Muscle layer of duodenum (tissue), 2 donors: ENCODE measurements at regions not wholly inside any gene's neighbourhood (a gene's known extent, or its start where the extent isn't known, plus 50 kb on each side); places are given as distances from the start of the nearest gene placed in this dataset.
"Not testable (repeated sequence)": the region's sequence is repeated elsewhere in the genome, so short reads cannot be mapped to it uniquely, and the experiment has no call there.

Experiments
- H3K27ac ChIP-seq: one replicate; pipeline ENCODE4 v1.7.0; 2013; ENCODE audit warnings: mild to moderate bottlenecking, low read length
- H3K27me3 ChIP-seq: one replicate; pipeline ENCODE4 v1.7.0; 2013; ENCODE audit warnings: low read depth, mild to moderate bottlenecking, control low read depth, low read length
- H3K36me3 ChIP-seq, 2 donors: one replicate each; pipeline ENCODE4 v1.7.0; 2013; ENCODE audit warnings: low read length in 2 of 2, control low read depth in 1 of 2, mild to moderate bottlenecking in 1 of 2; ENCODE audit not compliant: insufficient read depth in 2 of 2, control insufficient read depth in 1 of 2
- H3K4me1 ChIP-seq, 2 donors: one replicate each; pipeline ENCODE4 v1.7.0; 2013; ENCODE audit warnings: low read length in 2 of 2, mild to moderate bottlenecking in 2 of 2, control low read depth in 1 of 2, moderate library complexity in 1 of 2; ENCODE audit not compliant: insufficient read depth in 2 of 2, control insufficient read depth in 1 of 2
- H3K4me3 ChIP-seq, 2 donors: one replicate each; pipeline ENCODE4 v1.7.0; 2013; ENCODE audit warnings: low read length in 2 of 2, low read depth in 1 of 2, mild to moderate bottlenecking in 1 of 2
- H3K9me3 ChIP-seq, 2 donors: one replicate each; pipeline ENCODE4 v1.7.0; 2013; ENCODE audit warnings: low read length in 2 of 2, control low read depth in 1 of 2, mild to moderate bottlenecking in 1 of 2; ENCODE audit not compliant: control insufficient read depth in 1 of 2
- donor health status: healthy.

- H3K27me3 ChIP-seq, result no peaks in the 10 kb centered on the region
- H3K4me3 ChIP-seq, result no peak overlapping the region
- H3K9me3 ChIP-seq, result no peaks in the 10 kb centered on the region
- no peaks in the 10 kb centered on the region for H3K4me1 ChIP-seq
- no peak overlapping the region for H3K27ac ChIP-seq
- H3K36me3 ChIP-seq, result no peaks in the 10 kb centered on the region
Observed at GRCh38 chr4:174009686-174010451, 273.6 kb downstream of the FBXO8 start.

- Histone ChIP-seq H3K27ac (no peak overlapping the region), H3K36me3 (no peaks in the 10 kb centered on the region), H3K4me1 (no peaks in the 10 kb centered on the region), H3K4me3 (no peak overlapping the region), H3K27me3 (no peaks in the 10 kb centered on the region), H3K9me3 (no peaks in the 10 kb centered on the region)
Observed at GRCh38 chr4:174005422-174005821, 278.0 kb downstream of the FBXO8 start.

DNA sequence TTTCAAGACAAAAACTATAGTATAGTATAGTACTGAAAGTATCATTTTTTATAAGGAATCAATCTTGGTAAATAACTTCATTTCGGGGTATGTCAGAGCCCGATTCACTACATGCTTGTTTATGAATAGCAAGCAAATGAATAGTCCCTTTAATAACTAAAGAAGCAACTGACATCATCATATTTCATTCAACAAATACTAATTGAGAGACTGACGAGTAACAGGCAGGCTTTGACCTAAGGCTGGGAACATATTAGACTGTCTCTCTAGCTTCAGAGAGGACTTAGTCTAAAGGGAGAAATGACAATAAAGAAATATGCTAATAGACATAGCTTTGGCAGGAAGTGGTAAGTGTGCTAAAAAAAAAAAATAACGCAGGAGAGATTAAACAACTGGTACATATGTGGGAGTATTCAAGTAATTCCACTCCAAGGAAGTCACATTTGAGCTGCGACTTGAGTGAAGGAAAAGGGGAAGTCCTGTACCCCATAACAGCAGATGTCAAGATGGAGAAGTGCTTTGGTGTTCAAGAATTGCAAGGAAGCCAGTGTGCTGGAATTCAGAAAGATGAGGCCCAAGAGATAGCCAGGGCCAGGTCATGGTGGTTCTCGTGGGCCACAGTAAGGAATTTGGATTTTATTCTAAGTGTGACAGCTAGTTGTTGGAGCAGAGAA lies 284.9 kb downstream of the FBXO8 start:
- Histone ChIP-seq H3K27me3 (no peaks in the 10 kb centered on the region), H3K4me3 (no peak overlapping the region), H3K4me1 (no peaks in the 10 kb centered on the region), H3K36me3 (no peaks in the 10 kb centered on the region), H3K27ac (no peak overlapping the region), H3K9me3 (no peaks in the 10 kb centered on the region)

- H3K4me3 ChIP-seq, H3K27me3 ChIP-seq, H3K27ac ChIP-seq, H3K36me3 ChIP-seq, H3K4me1 ChIP-seq, H3K9me3 ChIP-seq: not testable (repeated sequence)
Observed at GRCh38 chr4:173995779-173996178, 287.7 kb downstream of the FBXO8 start.

GRCh38 chr4:173991814-173992213 lies 291.7 kb downstream of the FBXO8 start:
- Histone ChIP-seq H3K27me3 (no peaks in the 10 kb centered on the region), H3K36me3 (no peaks in the 10 kb centered on the region), H3K4me3 (no peak overlapping the region), H3K27ac (no peak overlapping the region), H3K9me3 (no peaks in the 10 kb centered on the region), H3K4me1 (peaks cover 0 to 14% of the 10 kb centered on the region in 2 donors)

DNA sequence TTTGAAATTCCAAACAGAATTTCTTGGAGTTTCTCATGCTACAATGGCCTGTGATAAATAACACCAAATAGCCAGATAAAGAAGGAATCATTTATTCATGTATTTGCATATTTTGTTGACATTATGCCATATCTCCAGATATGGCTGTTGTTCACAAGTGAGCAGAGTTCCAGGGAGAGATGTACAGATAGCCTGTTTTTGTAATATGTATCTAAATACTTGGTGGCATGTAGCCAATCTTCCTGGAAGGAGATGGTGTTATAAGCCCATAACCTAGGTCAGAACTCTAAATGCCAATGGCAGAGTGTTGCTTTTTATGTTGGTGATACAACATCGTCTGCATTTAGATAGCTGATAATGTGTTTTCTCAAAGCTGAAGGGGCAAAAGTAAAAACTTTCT lies 292.2 kb downstream of the FBXO8 start:
- Histone ChIP-seq H3K27ac (no peak overlapping the region), H3K9me3 (no peaks in the 10 kb centered on the region), H3K36me3 (no peaks in the 10 kb centered on the region), H3K4me3 (no peak overlapping the region), H3K27me3 (no peaks in the 10 kb centered on the region), H3K4me1 (peaks cover 0 to 14% of the 10 kb centered on the region in 2 donors)

DNA sequence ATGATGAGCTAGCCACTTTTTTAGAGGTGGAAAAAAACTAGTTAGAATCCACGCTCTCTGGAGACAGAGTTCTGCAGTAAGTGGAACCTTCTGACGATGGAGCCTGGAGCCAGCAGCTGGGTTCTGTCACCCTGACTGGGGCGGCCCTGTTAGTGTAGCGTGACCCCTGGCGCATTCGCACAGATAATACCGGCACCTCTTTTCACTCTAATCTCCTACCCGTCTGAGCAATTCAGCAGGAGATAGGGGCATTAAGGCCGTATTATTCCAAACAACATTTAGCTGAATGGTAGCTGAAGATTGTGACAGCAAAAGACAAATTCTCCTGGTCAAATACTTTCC lies 292.6 kb downstream of the FBXO8 start:
- peaks cover 0 to 14% of the 10 kb centered on the region in 2 donors for H3K4me1 ChIP-seq
- H3K27ac ChIP-seq, result no peak overlapping the region
- H3K9me3 ChIP-seq, result no peaks in the 10 kb centered on the region
- peak overlapping the region in 1 of 2 donors; percentile 10 for H3K4me3 ChIP-seq
- no peaks in the 10 kb centered on the region for H3K36me3 ChIP-seq
- no peaks in the 10 kb centered on the region for H3K27me3 ChIP-seq

DNA sequence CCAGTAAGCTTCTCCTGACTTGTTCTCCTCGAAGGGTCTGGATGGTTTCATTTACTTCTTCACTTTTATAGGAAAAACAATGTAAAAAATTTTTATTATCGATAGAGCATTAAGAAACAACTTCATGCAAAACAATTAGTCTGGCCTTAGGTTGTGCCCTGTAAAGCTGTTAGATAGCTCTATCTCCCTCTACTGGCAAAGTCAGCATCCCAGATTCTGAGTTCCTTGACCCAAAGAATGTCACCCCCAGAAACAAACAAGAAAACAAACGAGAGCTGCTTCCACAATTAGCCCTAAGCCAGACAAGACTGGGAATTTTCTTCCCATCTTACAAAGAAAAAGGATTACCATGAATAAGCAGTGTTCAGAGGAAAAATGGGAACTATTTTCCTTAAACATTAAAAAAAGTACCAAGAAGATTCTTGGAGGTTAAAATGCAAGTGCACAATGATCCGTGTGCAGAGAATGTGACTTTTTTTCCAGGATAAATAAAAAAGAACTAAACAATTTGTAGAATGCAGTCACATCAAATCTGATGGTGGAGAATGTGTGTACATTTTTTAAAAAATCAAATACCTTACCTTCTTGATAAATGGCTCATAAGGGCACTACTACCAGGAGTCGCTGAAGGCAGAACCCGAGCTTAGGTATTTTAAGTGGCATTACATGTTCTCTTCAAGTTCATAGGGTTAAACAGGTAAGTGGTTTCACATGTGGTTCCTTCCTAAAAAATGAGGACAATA lies 293.2 kb downstream of the FBXO8 start:
- Histone ChIP-seq H3K4me3 (peak overlapping the region in 1 of 2 donors; percentile 10), H3K27ac (no peak overlapping the region), H3K36me3 (no peaks in the 10 kb centered on the region), H3K9me3 (no peaks in the 10 kb centered on the region), H3K4me1 (peaks cover 0 to 14% of the 10 kb centered on the region in 2 donors), H3K27me3 (no peaks in the 10 kb centered on the region)

- H3K9me3 ChIP-seq, H3K36me3 ChIP-seq, H3K27ac ChIP-seq, H3K4me3 ChIP-seq, H3K4me1 ChIP-seq, H3K27me3 ChIP-seq: not testable (repeated sequence)
Observed at GRCh38 chr4:173963523-173963922, 319.9 kb downstream of the FBXO8 start.

GRCh38 chr4:173960398-173960797 lies 323.1 kb downstream of the FBXO8 start:
- Histone ChIP-seq H3K27ac (no peak overlapping the region), H3K4me1 (peaks cover 0 to 4% of the 10 kb centered on the region in 2 donors), H3K9me3 (no peaks in the 10 kb centered on the region), H3K27me3 (no peaks in the 10 kb centered on the region), H3K36me3 (no peaks in the 10 kb centered on the region), H3K4me3 (no peak overlapping the region)

GRCh38 chr4:173958445-173958844 lies 325.0 kb downstream of the FBXO8 start:
- Histone ChIP-seq H3K36me3 (no peaks in the 10 kb centered on the region), H3K4me1 (peaks cover 0 to 4% of the 10 kb centered on the region in 2 donors), H3K9me3 (no peaks in the 10 kb centered on the region), H3K27me3 (no peaks in the 10 kb centered on the region), H3K4me3 (no peak overlapping the region), H3K27ac (no peak overlapping the region)
